SHP77 (cell line): ENCODE measurements at regions not wholly inside any gene's neighbourhood (a gene's known extent, or its start where the extent isn't known, plus 50 kb on each side); places are given as distances from the start of the nearest gene placed in this dataset.
"Not testable (repeated sequence)": the region's sequence is repeated elsewhere in the genome, so short reads cannot be mapped to it uniquely, and the experiment has no call there.

Experiments
- DNase-seq, 2 experiments: peaks; one replicate each; lab custom pipeline; 2025; lab: John Stamatoyannopoulos, UW

GRCh38 chr21:39001341-39001740, 181.9 kb downstream of the PSMG1 start:
- no peak for DNase-seq

DNA sequence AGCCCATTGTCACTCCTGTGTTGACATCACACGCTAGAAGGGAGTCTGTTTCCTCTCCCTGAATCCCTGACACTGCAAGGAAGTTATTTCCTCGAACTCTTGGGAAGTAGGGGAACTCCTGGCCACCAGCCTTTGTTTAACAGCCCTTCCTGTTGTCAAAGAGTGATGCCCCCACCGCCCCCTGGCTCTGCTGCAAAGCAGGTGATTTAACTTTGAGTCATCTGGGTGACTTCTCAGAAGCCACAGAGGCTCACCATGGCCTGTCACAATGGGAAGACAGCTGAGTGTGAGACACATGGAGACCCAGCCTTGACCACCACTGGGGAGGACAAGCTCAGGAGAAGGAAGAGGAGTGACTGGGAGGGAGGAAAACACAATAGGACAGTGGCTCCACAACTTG, 182.8 kb downstream of the PSMG1 start:
- DNase-seq: no peak

DNA sequence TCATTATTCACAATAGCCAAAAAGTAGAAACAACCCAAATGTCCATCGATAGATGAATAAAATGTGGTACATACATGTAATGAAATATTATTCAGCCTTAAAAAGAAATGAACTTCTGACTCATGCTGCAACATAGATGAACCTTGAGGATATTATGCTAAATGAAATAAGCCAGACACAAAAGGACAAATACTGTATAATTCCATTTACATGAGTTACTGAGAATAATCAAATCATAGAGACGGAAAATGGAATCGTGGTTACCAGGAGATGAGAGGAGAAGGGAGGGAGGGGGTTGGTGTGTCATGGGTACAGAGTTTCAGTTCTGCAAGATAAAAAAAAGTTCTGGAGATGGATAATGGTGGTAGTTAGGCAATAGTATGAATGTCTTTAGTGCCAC, 184.1 kb downstream of the PSMG1 start:
- no peak for DNase-seq

GRCh38 chr21:38998281-38998680, 185.0 kb downstream of the PSMG1 start:
- not testable (repeated sequence) for DNase-seq

GRCh38 chr21:38997843-38998175, 185.4 kb downstream of the PSMG1 start:
- DNase-seq: not testable (repeated sequence)

GRCh38 chr21:38997051-38997842, 186.0 kb downstream of the PSMG1 start:
- DNase-seq: no peak

GRCh38 chr21:38996355-38996754, 186.9 kb downstream of the PSMG1 start:
- DNase-seq: no peak

- no peak for DNase-seq
Observed at GRCh38 chr21:38995731-38996130, 187.5 kb downstream of the PSMG1 start.

GRCh38 chr21:38995071-38995669, 188.1 kb downstream of the PSMG1 start:
- no peak for DNase-seq

- no peak for DNase-seq
Observed at GRCh38 chr21:38994042-38994441, 188.3 kb downstream of the ETS2 start.

GRCh38 chr21:38993561-38993960, 187.8 kb downstream of the ETS2 start:
- DNase-seq: no peak

- no peak for DNase-seq
Observed at GRCh38 chr21:38992737-38993136, 187.0 kb downstream of the ETS2 start.

GRCh38 chr21:38990424-38990794, 184.7 kb downstream of the ETS2 start:
- DNase-seq: peak; percentile 35 to 46

DNA sequence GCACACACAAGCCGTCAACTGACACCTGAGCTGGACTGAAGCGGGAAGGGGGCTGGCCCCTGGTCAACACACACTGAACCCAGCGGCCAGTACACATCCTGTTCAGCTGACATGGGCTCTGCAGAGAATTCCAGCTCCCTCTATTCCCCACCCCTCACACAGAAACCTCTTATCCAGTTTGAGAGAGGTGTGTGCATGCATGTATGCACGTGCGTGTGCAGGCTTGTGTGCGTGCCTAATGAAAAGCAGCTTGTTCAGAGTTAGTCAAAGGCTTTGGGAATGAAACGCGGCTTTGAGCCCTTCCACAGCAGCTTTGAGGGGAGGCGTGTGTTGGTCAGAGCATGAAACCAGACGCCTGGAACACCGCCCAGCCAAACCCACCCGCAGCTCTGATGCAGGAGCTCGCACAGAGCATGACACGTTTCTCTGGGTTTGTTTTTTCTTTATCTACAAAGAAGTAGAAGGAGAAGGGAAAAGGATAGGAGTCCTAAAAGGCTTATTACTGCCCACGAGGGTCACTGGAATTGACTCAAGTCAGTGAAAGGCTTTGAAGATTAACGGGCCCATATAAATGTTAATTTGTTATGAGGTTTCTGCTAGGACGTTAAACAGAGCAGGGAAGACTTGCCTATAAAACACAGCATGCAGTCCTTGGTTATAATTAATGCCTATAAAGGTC, 184.2 kb downstream of the ETS2 start:
- DNase-seq: peak; percentile 65 to 76

DNA sequence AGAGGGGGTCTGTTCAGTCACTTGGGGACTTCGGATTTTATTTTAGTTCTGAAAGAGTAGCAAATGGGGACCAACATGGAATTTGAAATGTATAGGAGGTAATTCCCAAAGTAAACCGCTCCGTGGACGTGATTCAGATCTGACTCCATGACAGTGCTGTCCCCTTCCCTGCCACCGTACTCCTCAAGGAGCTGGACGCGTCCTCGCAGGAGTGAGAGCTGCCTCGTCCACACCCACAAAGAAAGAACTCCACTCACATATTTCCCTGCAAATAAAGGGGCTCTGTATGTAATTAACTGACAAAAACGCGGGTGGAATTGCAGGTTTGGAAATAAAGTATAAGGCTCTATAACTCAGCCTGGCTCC, 183.6 kb downstream of the ETS2 start:
- DNase-seq: no peak

DNA sequence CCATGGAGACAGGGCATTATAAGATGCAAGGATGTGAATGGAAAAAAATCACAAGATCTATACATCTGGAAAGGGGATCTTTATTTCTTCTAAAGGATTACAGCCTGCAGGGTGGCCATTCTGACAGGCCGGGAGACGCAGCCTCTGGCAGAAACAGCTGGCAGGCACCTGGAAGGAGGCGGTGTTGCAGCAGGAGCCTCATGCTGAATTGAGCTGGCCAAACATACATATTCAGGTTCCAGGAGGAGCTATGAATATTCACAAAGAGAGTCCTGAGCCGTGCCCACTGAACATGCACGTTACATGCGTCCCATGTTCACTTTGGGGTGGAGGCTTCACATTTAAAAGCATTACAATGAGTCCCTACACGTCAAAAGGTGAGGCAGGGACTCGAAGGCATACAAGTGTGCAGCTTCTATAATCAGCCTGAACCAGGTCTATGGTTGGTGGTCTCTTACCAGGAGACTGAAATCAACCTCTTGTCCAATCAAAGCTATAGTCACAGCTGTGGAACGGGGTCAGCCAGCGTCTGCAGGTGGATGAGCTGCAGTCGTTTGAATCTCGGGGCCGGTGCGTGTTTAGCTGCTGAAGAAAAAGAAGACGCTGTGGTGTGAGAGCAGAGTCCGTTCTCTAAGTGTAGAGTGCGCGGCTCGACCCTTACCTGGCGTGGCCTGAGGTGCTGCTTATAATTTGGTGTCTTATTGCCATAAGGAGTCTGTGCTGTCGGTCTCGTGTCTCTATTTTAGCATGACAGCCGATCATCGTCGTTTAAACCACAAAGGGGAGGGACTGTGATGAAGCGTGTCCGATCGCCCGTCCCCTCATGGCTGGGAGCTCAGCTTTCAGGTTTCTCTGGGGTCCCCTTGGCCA, 183.0 kb downstream of the ETS2 start:
- DNase-seq: peak; percentile 41 to 74

DNA sequence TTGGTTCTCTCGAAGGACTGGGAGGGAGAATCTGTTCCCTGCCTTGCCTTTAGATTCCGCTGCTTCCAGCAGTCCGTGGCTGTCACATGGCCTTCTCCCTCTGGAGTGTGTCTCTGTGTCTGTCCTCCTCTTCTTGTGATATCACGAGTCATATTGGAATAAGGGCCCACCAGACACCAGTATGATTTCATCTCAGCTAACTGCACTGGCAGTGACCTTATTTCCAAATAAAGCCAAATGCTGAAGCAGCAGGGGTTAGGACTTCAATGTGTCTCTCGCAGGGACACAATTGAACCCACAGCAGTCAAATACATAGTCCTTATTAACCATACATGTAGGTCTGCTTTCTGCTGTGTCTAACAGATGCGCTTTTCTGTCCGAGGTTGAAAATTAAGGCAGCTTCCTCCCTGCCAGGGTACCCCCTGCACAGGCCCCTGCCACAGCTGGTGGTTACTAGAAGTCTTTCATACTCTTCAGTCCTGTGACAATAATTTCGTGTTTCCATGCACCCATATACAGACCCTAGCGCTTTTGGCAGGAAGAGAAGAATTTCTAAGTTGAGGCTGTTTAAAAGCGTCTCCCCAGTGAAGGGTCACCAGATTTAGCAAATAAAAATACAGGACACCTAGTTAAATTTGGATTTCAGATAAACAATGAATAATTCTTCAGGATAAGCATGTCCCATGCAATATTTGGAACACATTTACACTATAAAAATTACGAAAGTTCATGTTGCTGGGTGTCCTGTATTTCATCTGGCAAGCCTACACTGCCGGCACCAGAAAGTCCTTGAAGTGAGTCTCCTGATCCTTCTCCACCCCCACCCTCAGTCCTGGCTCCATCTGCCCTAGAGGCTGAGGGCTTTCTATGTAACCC, 182.1 kb downstream of the ETS2 start:
- DNase-seq: peak; percentile 42 to 47

GRCh38 chr21:38986806-38987632, 181.3 kb downstream of the ETS2 start:
- DNase-seq: no peak

- DNase-seq: no peak
Observed at GRCh38 chr21:38986406-38986805, 180.7 kb downstream of the ETS2 start.

GRCh38 chr21:38985568-38986378, 180.0 kb downstream of the ETS2 start:
- DNase-seq: peak; percentile 62 to 64
